GM12892 (cell line): ENCODE measurements at regions not wholly inside any gene's neighbourhood (a gene's known extent, or its start where the extent isn't known, plus 50 kb on each side); places are given as distances from the start of the nearest gene placed in this dataset.
"Not testable (repeated sequence)": the region's sequence is repeated elsewhere in the genome, so short reads cannot be mapped to it uniquely, and the experiment has no call there.

Experiments
- POLR2A ChIP-seq: IDR thresholded peaks from 2 replicates; pipeline ENCODE4 v1.6.1; 2011; ENCODE audit warnings: low read depth, low read length, control low read depth
- POLR2AphosphoS5 ChIP-seq: IDR thresholded peaks from 2 replicates; pipeline ENCODE4 v1.6.1; 2011; ENCODE audit warnings: low read depth, low read length, control low read depth

- TF ChIP-seq POLR2A, POLR2AphosphoS5: not testable (repeated sequence)
Measured at GRCh38 chr6:5831219-5831862, 175.4 kb downstream of the NRN1 start.
